ENCODE measurements at regions not wholly inside any gene's neighbourhood (a gene's known extent, or its start where the extent isn't known, plus 50 kb on each side); places are given as distances from the start of the nearest gene placed in this dataset.

DNA sequence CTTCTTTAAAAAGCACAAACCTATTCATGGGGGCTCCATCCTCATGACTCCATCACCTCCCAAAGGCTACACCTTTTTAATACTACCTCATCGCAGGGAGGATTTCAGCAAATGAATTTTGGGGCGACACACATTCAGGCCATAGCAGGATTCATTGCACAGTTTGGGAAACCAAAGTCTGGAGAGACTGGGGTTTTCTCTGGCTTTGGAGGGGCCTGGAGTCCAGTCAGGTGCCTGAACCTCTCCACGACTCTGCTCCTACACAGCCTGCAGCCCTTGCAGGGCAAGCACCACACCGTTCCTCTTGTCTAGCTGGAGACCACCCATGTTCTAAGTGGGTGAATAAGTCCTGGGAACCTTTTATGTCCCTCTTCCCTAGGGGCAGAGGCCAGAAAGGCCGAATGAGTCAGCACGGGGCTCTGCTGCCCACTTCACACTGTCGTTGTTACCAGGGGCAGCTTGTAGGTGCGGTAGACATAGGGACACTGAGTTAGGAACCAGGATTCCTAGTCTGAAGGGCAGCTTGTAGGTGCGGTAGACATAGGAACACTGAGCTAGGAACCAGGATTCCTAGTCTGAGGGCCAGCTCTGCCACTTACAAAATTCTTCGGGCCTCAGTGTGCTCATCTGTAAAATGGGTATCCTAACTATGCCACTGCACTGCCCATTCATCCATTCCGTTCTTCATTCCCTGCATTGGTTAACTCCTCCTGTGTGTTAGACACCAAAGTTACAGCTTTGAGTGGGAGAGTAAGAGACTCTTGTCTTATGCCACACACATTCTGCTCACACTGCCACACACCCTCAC lies 251.7 kb upstream of the B3GAT1 start:
- TF ChIP-seq CTCF (IDR thresholded peaks at IDR 0.05) (no peak), EZH2 (IDR thresholded peaks at IDR 0.05) (no peak)
